ENCODE measurements at regions not wholly inside any gene's neighbourhood (a gene's known extent, or its start where the extent isn't known, plus 50 kb on each side); places are given as distances from the start of the nearest gene placed in this dataset.

GRCh38 chr1:80436851-80437250, 1363.9 kb upstream of the ADGRL2 start:
- H3K27ac ChIP-seq, result no peak overlapping the region
- TF ChIP-seq, protein P1, sequence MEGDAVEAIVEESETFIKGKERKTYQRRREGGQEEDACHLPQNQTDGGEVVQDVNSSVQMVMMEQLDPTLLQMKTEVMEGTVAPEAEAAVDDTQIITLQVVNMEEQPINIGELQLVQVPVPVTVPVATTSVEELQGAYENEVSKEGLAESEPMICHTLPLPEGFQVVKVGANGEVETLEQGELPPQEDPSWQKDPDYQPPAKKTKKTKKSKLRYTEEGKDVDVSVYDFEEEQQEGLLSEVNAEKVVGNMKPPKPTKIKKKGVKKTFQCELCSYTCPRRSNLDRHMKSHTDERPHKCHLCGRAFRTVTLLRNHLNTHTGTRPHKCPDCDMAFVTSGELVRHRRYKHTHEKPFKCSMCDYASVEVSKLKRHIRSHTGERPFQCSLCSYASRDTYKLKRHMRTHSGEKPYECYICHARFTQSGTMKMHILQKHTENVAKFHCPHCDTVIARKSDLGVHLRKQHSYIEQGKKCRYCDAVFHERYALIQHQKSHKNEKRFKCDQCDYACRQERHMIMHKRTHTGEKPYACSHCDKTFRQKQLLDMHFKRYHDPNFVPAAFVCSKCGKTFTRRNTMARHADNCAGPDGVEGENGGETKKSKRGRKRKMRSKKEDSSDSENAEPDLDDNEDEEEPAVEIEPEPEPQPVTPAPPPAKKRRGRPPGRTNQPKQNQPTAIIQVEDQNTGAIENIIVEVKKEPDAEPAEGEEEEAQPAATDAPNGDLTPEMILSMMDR (conservative IDR thresholded peaks at IDR 0.05), result no peak

- no peak overlapping the region for H3K27ac ChIP-seq
- TF ChIP-seq, protein P1 (conservative IDR thresholded peaks at IDR 0.05), result no peak
Measured at GRCh38 chr1:80427881-80428280, 1372.9 kb upstream of the ADGRL2 start.

DNA sequence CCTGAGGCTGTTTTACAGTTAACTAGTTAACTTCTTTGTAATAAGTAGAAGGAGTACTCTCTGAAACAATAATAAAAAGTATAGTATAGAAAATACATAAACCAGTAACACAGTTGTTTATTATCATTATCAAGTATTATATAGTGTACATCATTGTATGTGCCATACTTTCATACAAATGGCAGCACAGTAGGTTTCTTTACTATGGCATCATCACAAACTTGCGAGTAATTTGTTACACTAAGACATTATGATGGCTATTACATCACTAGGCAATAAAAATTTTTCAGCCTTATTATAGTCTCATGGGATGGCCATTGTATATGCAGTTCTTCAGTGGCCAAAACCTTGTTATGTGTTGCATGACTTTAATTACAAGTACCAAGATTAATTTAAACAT, 1376.5 kb upstream of the ADGRL2 start:
- H3K27ac ChIP-seq, result no peak overlapping the region
- TF ChIP-seq, protein P1 (conservative IDR thresholded peaks at IDR 0.05), result no peak

DNA sequence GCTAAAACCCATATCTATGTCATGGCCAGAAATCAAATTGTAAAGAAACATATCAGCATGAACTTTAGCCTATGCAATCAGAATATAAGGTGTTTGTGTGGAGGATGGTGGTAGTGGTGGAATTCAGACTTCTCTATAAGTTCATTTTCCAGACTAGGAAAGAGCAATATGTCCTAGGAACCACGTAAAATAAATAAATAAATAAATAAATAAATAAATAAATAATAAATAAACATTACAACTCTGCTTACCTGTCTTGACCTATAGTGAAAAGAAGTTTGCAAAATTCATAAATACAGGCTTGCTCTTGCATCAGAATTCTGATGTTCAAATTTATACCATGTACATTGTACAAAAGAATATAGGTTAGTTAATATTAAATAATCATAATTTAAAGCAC, 1382.6 kb upstream of the ADGRL2 start:
- TF ChIP-seq, protein P1 (conservative IDR thresholded peaks at IDR 0.05), result no peak
- H3K27ac ChIP-seq, result no peak overlapping the region

GRCh38 chr1:80417671-80418070, 1383.1 kb upstream of the ADGRL2 start:
- no peak overlapping the region for H3K27ac ChIP-seq
- TF ChIP-seq, protein P1 (conservative IDR thresholded peaks at IDR 0.05), result no peak

- TF ChIP-seq, protein P1 (conservative IDR thresholded peaks at IDR 0.05), result no peak
- H3K27ac ChIP-seq, result no peak overlapping the region
Measured at GRCh38 chr1:80413969-80414368, 1386.8 kb upstream of the ADGRL2 start.

DNA sequence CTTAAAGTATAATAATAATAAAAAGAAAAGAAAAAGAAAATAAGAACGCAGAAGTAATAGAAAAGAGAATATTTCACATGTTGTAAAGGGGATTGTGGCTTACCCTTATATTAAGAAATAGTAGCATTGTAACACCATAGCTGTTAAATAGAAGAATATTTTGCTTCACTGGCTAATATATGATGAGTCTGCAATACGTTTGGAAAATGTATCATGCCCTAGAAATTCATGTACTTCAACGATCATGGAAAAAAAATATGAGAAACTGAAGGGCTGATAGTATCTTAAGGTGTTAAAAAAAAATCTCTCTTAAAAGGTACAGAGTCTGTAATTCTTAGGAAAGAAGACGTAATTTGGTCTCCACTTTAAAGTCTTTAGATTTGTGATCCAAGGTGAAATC, 1390.5 kb upstream of the ADGRL2 start:
- no peak overlapping the region for H3K27ac ChIP-seq
- TF ChIP-seq, protein P1 (conservative IDR thresholded peaks at IDR 0.05), result no peak

DNA sequence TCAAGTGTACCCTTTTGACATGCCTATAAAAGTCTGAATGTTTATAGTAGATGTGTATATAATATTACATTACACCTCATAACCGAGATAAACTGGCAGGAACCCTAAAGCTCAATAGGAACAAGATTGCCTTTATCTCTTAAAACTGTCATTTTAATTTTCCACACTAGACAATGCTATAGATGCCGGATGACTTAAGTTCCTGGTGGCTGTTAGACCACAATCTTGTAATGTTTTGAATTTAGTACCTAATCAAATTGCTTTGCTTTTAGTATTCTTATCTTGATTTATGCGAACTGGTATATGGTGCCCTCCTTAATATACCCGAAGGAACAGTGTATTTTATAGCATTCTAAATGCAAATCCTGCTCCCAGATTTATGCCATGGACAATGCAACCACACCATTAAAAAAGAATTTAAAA, 1397.0 kb upstream of the ADGRL4 start:
- no peak overlapping the region for H3K27ac ChIP-seq
- TF ChIP-seq, protein P1 (conservative IDR thresholded peaks at IDR 0.05), result no peak
